MCF 10A (cell line): ENCODE measurements at regions not wholly inside any gene's neighbourhood (a gene's known extent, or its start where the extent isn't known, plus 50 kb on each side); places are given as distances from the start of the nearest gene placed in this dataset.

ENCODE experiments used
- BruUV-seq: library from RNA; stranded (reverse); fragments of 400-500 nt; replicated peaks from 2 replicates; lab custom pipeline; 2021; lab: Mats Ljungman, UMichigan
- CTCF ChIA-PET: fragments of 300-600 bp; sonication (Branson Sonifier 250); formaldehyde crosslinking; extraction: SDS; loops from one replicate; lab custom pipeline; 2021; ENCODE audit warnings: antibody characterized with exemption, inconsistent platforms; lab: Yijun Ruan, JAX
- POLR2A ChIA-PET: fragments of 300-600, 350-650 bp; sonication (Branson Sonifier 250); formaldehyde crosslinking; extraction: SDS; loops from one replicate; lab custom pipeline; 2020; ENCODE audit warnings: antibody characterized with exemption, inconsistent platforms; lab: Yijun Ruan, JAX
- DNase-seq: peaks from one replicate; pipeline ENCODE4 v3.0.0-alpha.2; 2018; ENCODE audit not compliant: unreplicated experiment
- H3K27ac Mint-ChIP-seq: one replicate; pipeline ENCODE4 v1.8.0; 2022; ENCODE audit warnings: mild to moderate bottlenecking, low read depth, mixed read lengths; ENCODE audit not compliant: unreplicated experiment
- H3K27me3 Mint-ChIP-seq: one replicate; pipeline ENCODE4 v1.8.0; 2022; ENCODE audit warnings: mixed read lengths; ENCODE audit not compliant: insufficient read depth, unreplicated experiment
- H3K36me3 Mint-ChIP-seq: one replicate; pipeline ENCODE4 v1.8.0; 2022; ENCODE audit warnings: mild to moderate bottlenecking, moderate library complexity, mixed read lengths; ENCODE audit not compliant: insufficient read depth, unreplicated experiment
- H3K4me1 Mint-ChIP-seq: one replicate; pipeline ENCODE4 v1.8.0; 2022; ENCODE audit warnings: mixed read lengths; ENCODE audit not compliant: insufficient read depth, unreplicated experiment
- H3K4me3 Mint-ChIP-seq: one replicate; pipeline ENCODE4 v1.8.0; 2022; ENCODE audit warnings: mild to moderate bottlenecking, moderate library complexity, mixed read lengths; ENCODE audit not compliant: unreplicated experiment
- H3K9me3 Mint-ChIP-seq: one replicate; pipeline ENCODE4 v1.8.0; 2022; ENCODE audit warnings: mixed read lengths; ENCODE audit not compliant: unreplicated experiment
- intact Hi-C: fragments of 100-400 bp; cut with micrococcal nuclease; formaldehyde crosslinking; loops from 2 replicates; pipeline ENCODE4 v1.14.1; 2022
- TF ChIP-seq, protein P1 (sequence below): fragments of 200-600 bp; IDR thresholded peaks from one replicate; pipeline ENCODE4 v1.8.0; 2022; ENCODE audit warnings: antibody characterized with exemption, mild to moderate bottlenecking; ENCODE audit not compliant: unreplicated experiment

DNA sequence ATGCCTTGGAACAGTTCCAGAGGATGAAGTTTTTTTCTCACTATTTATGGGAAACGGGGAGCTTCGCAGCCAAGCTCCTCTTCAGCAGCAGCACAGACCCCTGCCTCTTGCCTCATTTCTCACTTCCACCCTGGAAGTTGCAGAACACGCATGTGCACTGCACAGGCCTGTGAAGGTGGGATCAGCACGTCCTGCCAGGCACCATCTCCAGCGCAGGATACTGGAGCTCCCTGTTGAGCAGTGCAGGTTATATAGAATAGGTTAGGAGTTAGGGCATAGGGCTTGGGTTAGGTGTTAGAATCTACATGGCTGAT is 110.1 kb upstream of the CENPE start:
- Mint-ChIP-seq H3K36me3 (no peaks in the 10 kb centered on the region), H3K9me3 (no peaks in the 10 kb centered on the region), H3K4me3 (no peak overlapping the region), H3K4me1 (no peaks in the 10 kb centered on the region), H3K27me3 (no peaks in the 10 kb centered on the region), H3K27ac (no peak overlapping the region)
- intact Hi-C loops = no loop called here
- CTCF ChIA-PET = interaction anchor here (0.6 to 1.2 kb wide), 2 partner anchors 10 to 61 kb away, joined by 3 to 6 read pairs; no protein-coding TSS in a partner anchor
- TF ChIP-seq, protein P1, sequence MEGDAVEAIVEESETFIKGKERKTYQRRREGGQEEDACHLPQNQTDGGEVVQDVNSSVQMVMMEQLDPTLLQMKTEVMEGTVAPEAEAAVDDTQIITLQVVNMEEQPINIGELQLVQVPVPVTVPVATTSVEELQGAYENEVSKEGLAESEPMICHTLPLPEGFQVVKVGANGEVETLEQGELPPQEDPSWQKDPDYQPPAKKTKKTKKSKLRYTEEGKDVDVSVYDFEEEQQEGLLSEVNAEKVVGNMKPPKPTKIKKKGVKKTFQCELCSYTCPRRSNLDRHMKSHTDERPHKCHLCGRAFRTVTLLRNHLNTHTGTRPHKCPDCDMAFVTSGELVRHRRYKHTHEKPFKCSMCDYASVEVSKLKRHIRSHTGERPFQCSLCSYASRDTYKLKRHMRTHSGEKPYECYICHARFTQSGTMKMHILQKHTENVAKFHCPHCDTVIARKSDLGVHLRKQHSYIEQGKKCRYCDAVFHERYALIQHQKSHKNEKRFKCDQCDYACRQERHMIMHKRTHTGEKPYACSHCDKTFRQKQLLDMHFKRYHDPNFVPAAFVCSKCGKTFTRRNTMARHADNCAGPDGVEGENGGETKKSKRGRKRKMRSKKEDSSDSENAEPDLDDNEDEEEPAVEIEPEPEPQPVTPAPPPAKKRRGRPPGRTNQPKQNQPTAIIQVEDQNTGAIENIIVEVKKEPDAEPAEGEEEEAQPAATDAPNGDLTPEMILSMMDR = no peak
- POLR2A ChIA-PET = no interaction called here
- BruUV-seq = no TSS peak
- DNase-seq = no peak

DNA sequence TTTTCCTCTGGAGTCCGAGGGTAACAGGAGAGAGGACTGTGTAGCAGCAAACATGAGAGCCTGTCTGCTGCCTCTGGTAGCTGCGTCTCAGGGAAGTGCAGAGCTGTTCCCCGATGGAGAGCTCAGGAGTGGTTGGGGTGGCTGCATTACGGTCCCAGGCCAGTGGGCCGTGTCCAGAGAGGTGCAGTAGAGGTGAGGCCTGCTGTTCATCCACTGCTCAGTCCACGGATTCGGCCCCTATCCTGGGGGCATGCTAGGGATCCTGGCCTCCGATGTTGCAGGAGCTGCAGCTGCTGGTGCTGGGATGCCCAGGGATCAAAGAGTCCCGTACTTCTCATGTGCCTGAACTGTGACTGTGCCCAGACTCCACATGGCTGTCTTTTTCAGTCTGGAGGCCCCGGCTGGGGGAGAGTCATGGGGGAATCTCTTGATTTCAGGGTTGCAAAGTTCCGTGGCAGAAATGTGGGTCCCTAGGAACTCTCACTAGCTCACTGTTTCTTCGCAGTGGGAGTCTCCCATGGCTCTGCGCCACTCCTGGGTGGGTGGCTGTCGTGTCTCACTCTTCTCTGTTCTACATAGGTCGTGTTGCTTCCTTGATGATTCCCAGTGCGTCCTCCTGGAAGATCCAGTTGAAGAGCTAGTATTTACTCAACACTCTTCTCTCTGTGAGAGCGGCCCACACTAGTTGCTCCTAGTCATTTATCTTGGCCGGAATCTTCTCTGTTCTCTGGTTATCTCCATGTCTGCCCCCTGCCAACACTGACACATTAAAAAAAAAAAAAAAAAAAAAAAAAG is 109.5 kb upstream of the CENPE start:
- no peak for DNase-seq
- H3K27me3 Mint-ChIP-seq = no peaks in the 10 kb centered on the region
- H3K4me3 Mint-ChIP-seq = no peak overlapping the region
- CTCF ChIA-PET = interaction anchor here (0.6 kb wide), 1 partner anchor 61 kb away, joined by 6 read pairs; no protein-coding TSS in a partner anchor
- POLR2A ChIA-PET = no interaction called here
- H3K9me3 Mint-ChIP-seq = no peaks in the 10 kb centered on the region
- intact Hi-C loops = no loop called here
- H3K36me3 Mint-ChIP-seq = no peaks in the 10 kb centered on the region
- H3K27ac Mint-ChIP-seq = no peak overlapping the region
- no TSS peak for BruUV-seq
- H3K4me1 Mint-ChIP-seq = no peaks in the 10 kb centered on the region
- TF ChIP-seq, protein P1 = no peak

DNA sequence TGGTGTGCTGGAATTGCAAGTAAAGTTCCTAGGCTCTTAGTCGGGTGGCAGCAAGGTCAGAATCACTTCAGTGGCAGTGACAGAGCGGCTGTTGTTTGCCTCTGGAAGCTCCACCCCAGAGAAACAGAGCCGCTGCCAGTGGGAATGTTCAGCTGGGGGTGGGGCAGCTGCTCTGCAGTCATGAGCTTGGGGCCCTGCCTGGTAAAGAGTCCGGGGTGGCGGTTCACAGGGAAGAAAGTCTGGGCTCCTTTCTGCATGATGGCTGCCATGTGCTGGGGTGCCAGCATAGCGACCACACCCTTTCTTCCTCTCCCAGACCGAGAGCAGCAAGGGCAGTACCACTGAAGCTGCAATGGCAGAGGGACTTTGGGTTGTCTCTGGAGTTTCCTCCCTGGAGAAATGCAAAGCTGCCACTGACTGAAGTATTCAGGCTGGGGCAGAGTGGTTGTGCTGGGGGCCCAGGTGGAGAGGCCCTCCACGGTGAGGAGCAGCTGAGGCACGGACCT is 108.8 kb upstream of the CENPE start:
- no peak for DNase-seq
- no peak overlapping the region for H3K4me3 Mint-ChIP-seq
- H3K27ac Mint-ChIP-seq = no peak overlapping the region
- no TSS peak for BruUV-seq
- no peaks in the 10 kb centered on the region for H3K9me3 Mint-ChIP-seq
- no peaks in the 10 kb centered on the region for H3K36me3 Mint-ChIP-seq
- H3K27me3 Mint-ChIP-seq = no peaks in the 10 kb centered on the region
- TF ChIP-seq, protein P1 = no peak
- CTCF ChIA-PET = interaction anchor here (0.5 kb wide), 1 partner anchor 207 kb away, joined by 3 read pairs; the partner anchor contains the start of gene BDH2
- POLR2A ChIA-PET = no interaction called here
- intact Hi-C loops = no loop called here
- H3K4me1 Mint-ChIP-seq = no peaks in the 10 kb centered on the region

DNA sequence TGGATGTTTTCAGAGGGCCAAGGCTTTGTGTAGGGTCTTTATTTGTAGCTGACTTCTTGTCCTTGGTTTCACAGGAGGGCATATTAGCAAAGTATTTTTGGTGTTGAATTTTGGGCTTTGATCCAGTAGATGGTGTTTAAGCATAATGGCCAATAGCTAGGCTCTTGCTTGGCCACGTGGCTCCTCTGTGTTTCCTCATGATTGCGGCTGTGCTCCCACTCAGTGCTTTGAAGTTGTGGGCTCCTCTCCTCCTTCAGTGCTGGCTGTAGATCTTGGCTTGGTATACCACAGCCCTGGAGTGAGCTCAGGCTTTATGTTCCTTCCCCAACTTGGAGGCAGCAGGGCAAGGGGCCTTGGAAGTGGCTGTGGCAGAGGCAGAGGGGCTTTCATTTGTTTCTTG is 107.2 kb upstream of the CENPE start:
- intact Hi-C loops = no loop called here
- H3K36me3 Mint-ChIP-seq = no peaks in the 10 kb centered on the region
- DNase-seq = no peak
- no peaks in the 10 kb centered on the region for H3K4me1 Mint-ChIP-seq
- H3K9me3 Mint-ChIP-seq = no peaks in the 10 kb centered on the region
- H3K27ac Mint-ChIP-seq = no peak overlapping the region
- ChIA-PET CTCF (no interaction called here), POLR2A (no interaction called here)
- TF ChIP-seq, protein P1 = no peak
- H3K4me3 Mint-ChIP-seq = no peak overlapping the region
- no peaks in the 10 kb centered on the region for H3K27me3 Mint-ChIP-seq
- BruUV-seq = no TSS peak
